Endothelial cell of umbilical vein (primary cell): ENCODE measurements at regions not wholly inside any gene's neighbourhood (a gene's known extent, or its start where the extent isn't known, plus 50 kb on each side); places are given as distances from the start of the nearest gene placed in this dataset.

Source experiments
- BruUV-seq: library from RNA; stranded (reverse); fragments of 400-500 nt; replicated peaks from 2 replicates; lab custom pipeline; 2021; lab: Mats Ljungman, UMichigan
- CTCF ChIA-PET: fragments of 300-600, 350-600 bp; sonication (Branson Sonifier 250); formaldehyde crosslinking; loops from one replicate; lab custom pipeline; 2021; ENCODE audit warnings: antibody characterized with exemption, inconsistent platforms; lab: Charles Lee
- POLR2A ChIA-PET: fragments of 300-600, 350-600 bp; sonication (Branson Sonifier 250); formaldehyde crosslinking; loops from one replicate; lab custom pipeline; 2021; ENCODE audit warnings: antibody characterized with exemption, inconsistent platforms; lab: Charles Lee
- DNase-seq: peaks from one replicate; pipeline ENCODE4 v3.0.0-alpha.2; 2011; ENCODE audit warnings: low read depth, low spot score
- FAIRE-seq: peaks from 2 replicates; lab custom pipeline; 2011; peaks lifted over from hg19 to GRCh38; lab: Jason Lieb, UNC
- H2AFZ ChIP-seq: 2 replicates; pipeline ENCODE4 v1.6.0; 2012; ENCODE audit warnings: low read depth, low read length, control low read depth, inconsistent platforms
- H3K27ac ChIP-seq: 2 replicates; pipeline ENCODE4 v1.5.1; 2011; ENCODE audit warnings: low read depth, mild to moderate bottlenecking, control low read depth, low read length, moderate library complexity; ENCODE audit not compliant: insufficient read depth
- H3K27me3 ChIP-seq, 2 experiments: 2 replicates each; pipeline versions ENCODE4 v1.6.0 to v1.6.1; 2011; ENCODE audit warnings: low read length in 2 of 2, mixed read lengths in 1 of 2; ENCODE audit not compliant: control insufficient read depth in 2 of 2, insufficient read depth in 2 of 2
- H3K36me3 ChIP-seq, 2 experiments: 2 replicates in 1 of 2; 3 replicates in 1 of 2; pipeline ENCODE4 v1.5.1; 2011; ENCODE audit warnings: low read length in 2 of 2, mild to moderate bottlenecking in 1 of 2, moderate library complexity in 1 of 2; ENCODE audit not compliant: control insufficient read depth in 2 of 2, insufficient read depth in 2 of 2; ENCODE audit errors: extremely low read depth in 1 of 2
- H3K4me1 ChIP-seq: 3 replicates; pipeline ENCODE4 v1.5.1; 2011; ENCODE audit warnings: mild to moderate bottlenecking, low read length; ENCODE audit not compliant: control insufficient read depth, insufficient read depth; ENCODE audit errors: extremely low read depth
- H3K4me2 ChIP-seq: 2 replicates; pipeline ENCODE4 v1.6.1; 2011; ENCODE audit warnings: low read length, control low read depth, mixed read lengths; ENCODE audit not compliant: insufficient read depth
- H3K4me3 ChIP-seq, 3 experiments: fragments of 200-600 bp in 1 of 3; sonication (generic), shearing (Covaris generic) in 1 of 3; replicated peaks in 1 of 3; 2 replicates each; pipeline ENCODE4 v1.5.1; 2011 to 2016; ENCODE audit warnings: control low read depth in 3 of 3, low read length in 3 of 3, mild to moderate bottlenecking in 2 of 3, inconsistent platforms in 1 of 3, low read depth in 1 of 3, moderate library complexity in 1 of 3; ENCODE audit not compliant: insufficient read depth in 1 of 3
- H3K79me2 ChIP-seq: 2 replicates; pipeline ENCODE4 v1.6.0; 2012; ENCODE audit warnings: low read length, inconsistent platforms; ENCODE audit not compliant: control insufficient read depth, insufficient read depth
- H3K9ac ChIP-seq: replicated peaks from 2 replicates; pipeline ENCODE3; 2011; ENCODE audit warnings: low read length, control low read depth; ENCODE audit not compliant: insufficient read depth; ENCODE audit errors: extremely low read depth
- H3K9me1 ChIP-seq: replicated peaks from 3 replicates; pipeline ENCODE4 v1.6.0; 2011; ENCODE audit warnings: mild to moderate bottlenecking, low read length; ENCODE audit not compliant: control insufficient read depth, insufficient read depth; ENCODE audit errors: extremely low read depth
- H3K9me3 ChIP-seq: replicated peaks from 2 replicates; pipeline ENCODE4 v1.5.1; 2012; ENCODE audit warnings: low read length, inconsistent platforms; ENCODE audit not compliant: control insufficient read depth, insufficient read depth
- H4K20me1 ChIP-seq: replicated peaks from 2 replicates; pipeline ENCODE3; 2011; ENCODE audit warnings: mild to moderate bottlenecking, low read length; ENCODE audit not compliant: control insufficient read depth, insufficient read depth; ENCODE audit errors: extremely low read depth
- CTCF ChIP-seq, 2 donors: IDR thresholded peaks; 1 replicate in 1 of 2; 2 replicates in 1 of 2; pipeline ENCODE4 v1.5.1; 2011; ENCODE audit warnings: low read length in 2 of 2, mild to moderate bottlenecking in 2 of 2, moderate library complexity in 2 of 2, control low read depth in 1 of 2, inconsistent platforms in 1 of 2, low read depth in 1 of 2; ENCODE audit not compliant: insufficient read depth in 1 of 2; ENCODE audit errors: extremely low read depth in 1 of 2
- EZH2 ChIP-seq: IDR thresholded peaks from 2 replicates; pipeline ENCODE4 v1.6.1; 2012; ENCODE audit warnings: borderline replicate concordance, low read depth, mild to moderate bottlenecking, moderate library complexity, low read length, inconsistent platforms; ENCODE audit not compliant: severe bottlenecking
- FOS ChIP-seq: IDR thresholded peaks from 2 replicates; pipeline ENCODE4 v1.6.1; 2011; ENCODE audit warnings: mild to moderate bottlenecking, low read length, moderate library complexity, borderline replicate concordance; ENCODE audit not compliant: insufficient read depth
- GATA2 ChIP-seq: IDR thresholded peaks from 2 replicates; pipeline ENCODE4 v1.7.0; 2011; ENCODE audit warnings: low read depth, mild to moderate bottlenecking, moderate library complexity, mixed read lengths, low read length; ENCODE audit not compliant: insufficient read length, insufficient read depth
- JUN ChIP-seq: IDR thresholded peaks from 2 replicates; pipeline ENCODE4 v1.6.1; 2011; ENCODE audit warnings: borderline replicate concordance, low read depth; ENCODE audit not compliant: insufficient read length, insufficient read depth
- MAX ChIP-seq: IDR thresholded peaks from 2 replicates; pipeline ENCODE4 v1.6.1; 2011; ENCODE audit not compliant: insufficient read depth, insufficient read length
- MYC ChIP-seq: IDR thresholded peaks from one replicate; pipeline ENCODE4 v1.6.1; 2011; ENCODE audit warnings: mild to moderate bottlenecking, low read depth, low read length
- POLR2A ChIP-seq: IDR thresholded peaks from 2 replicates; pipeline ENCODE4 v1.6.1; 2012; ENCODE audit warnings: low read depth, mild to moderate bottlenecking, control low read depth, low read length
- POLR2AphosphoS5 ChIP-seq: IDR thresholded peaks from 2 replicates; pipeline ENCODE4 v1.6.1; 2012; ENCODE audit warnings: low read depth, mild to moderate bottlenecking, control low read depth, low read length, moderate library complexity; ENCODE audit not compliant: insufficient read depth
- dilution Hi-C: fragments of 300-500 bp; cut with MboI; formaldehyde crosslinking; loops from one replicate; pipeline ENCODE4 v1.15.0; 2019; ENCODE audit warnings: low sequenced_read_pairs; ENCODE audit not compliant: extremely low pct_ligation_motif_present
- intact Hi-C: fragments of 100-400 bp; cut with micrococcal nuclease; formaldehyde crosslinking; loops from one replicate; pipeline ENCODE4 v1.10.0; 2022

DNA sequence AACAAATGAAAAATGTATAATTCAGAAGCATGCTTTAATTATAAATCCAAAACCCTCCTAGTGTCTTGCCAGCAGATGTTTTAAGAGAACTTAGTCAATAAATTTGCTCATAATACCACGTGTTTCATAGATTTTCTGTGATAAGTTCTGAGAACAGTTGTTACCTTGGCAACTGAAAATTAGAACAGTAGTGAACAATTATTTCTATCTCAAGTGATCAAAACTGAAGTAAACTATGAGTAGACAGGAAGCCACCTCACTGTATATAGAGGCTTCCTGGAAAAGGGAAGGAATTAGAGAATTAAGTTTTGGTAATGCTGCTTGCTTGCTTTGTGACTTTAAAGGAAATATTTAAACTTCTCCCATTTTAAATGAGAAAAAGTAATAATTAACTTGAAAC is 266.0 kb upstream of the ANO3 start:
- TF ChIP-seq POLR2A (no peak), EZH2 (no peak), MAX (peak; percentile 6), FOS (peak; percentile 42), POLR2AphosphoS5 (no peak), MYC (no peak), JUN (peak; percentile 57), CTCF (IDR thresholded peaks at IDR 0.05; ENCODE audit: extremely low read depth in 1 of 2, insufficient read depth in 1 of 2, low read depth in 1 of 2, low read length in 2 of 2) (no peak), GATA2 (peak; percentile 55)
- CTCF ChIA-PET: interaction anchor here (1.2 to 1.8 kb wide), 2 partner anchors 84 to 162 kb away, joined by 3 to 4 read pairs; no protein-coding TSS in a partner anchor
- DNase-seq (peak; percentile 69), FAIRE-seq (peak; percentile 35)
- Histone ChIP-seq H3K36me3 (no peaks in the 10 kb centered on the region), H3K9me1 (no peaks in the 10 kb centered on the region), H4K20me1 (no peaks in the 10 kb centered on the region), H3K4me3 (peak overlapping the region in 1 of 3 experiments; percentile 16), H3K4me2 (peak overlapping the region; percentile 75), H2AFZ (peak overlapping the region; percentile 92), H3K4me1 (peaks cover 15% of the 10 kb centered on the region), H3K27me3 (no peaks in the 10 kb centered on the region), H3K9me3 (no peaks in the 10 kb centered on the region), H3K9ac (peak overlapping the region; percentile 12), H3K27ac (peak overlapping the region; percentile 29), H3K79me2 (no peaks in the 10 kb centered on the region)
- POLR2A ChIA-PET: no interaction called here
- no TSS peak for BruUV-seq
- dilution Hi-C loops (no loop called here), intact Hi-C loops (loop anchor here (1.0 kb wide), 1 partner anchor 163 kb away; no protein-coding TSS in a partner anchor)
